ENCODE measurements at regions not wholly inside any gene's neighbourhood (a gene's known extent, or its start where the extent isn't known, plus 50 kb on each side); places are given as distances from the start of the nearest gene placed in this dataset.

DNA sequence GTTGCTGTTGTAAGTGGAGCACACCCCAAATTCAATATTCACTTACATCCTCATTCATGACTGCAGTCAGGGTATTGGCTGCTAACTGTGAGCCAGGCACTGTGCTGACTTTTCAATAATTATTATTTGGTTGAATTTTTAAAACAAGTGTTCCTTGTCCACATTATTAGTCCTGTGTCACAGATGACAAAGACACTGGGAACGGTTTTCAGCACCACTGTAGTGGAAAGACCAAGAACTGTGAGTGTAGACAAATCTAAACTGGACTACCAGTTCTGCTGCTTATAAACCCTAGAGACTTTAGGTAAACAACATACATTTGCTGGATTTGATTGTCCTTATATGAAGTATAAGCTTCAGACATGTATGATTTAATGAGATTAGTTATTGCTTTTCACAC lies 197.7 kb upstream of the ROBO2 start:
- DNase-seq: no peak

GRCh38 chr3:76855451-76855850 lies 184.4 kb upstream of the ROBO2 start:
- DNase-seq: no peak

DNA sequence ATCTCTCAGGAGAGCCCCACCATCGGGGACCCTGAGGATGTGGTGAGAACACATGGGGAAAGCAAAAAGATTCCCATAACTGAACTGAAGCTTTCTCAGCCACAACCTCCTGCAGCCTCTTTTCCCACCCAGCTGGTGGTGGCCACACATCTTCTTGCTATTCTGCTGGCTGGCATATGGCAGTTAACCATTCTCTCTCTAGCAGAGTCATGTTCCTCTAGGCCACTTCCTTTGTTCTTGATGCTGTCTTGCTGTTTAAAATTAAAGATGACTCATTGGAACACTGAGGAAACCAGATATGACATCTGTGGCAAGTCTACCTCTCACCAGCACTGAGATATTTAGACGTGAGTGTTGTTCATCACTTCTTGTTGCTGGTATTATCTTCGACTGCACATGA lies 180.3 kb upstream of the ROBO2 start:
- DNase-seq: no peak

- no peak for DNase-seq
Measured at GRCh38 chr3:76864355-76864754, 175.5 kb upstream of the ROBO2 start.

GRCh38 chr3:76866729-76867408 lies 173.0 kb upstream of the ROBO2 start:
- DNase-seq: no peak

GRCh38 chr3:76869726-76870384 lies 170.0 kb upstream of the ROBO2 start:
- no peak for DNase-seq

DNA sequence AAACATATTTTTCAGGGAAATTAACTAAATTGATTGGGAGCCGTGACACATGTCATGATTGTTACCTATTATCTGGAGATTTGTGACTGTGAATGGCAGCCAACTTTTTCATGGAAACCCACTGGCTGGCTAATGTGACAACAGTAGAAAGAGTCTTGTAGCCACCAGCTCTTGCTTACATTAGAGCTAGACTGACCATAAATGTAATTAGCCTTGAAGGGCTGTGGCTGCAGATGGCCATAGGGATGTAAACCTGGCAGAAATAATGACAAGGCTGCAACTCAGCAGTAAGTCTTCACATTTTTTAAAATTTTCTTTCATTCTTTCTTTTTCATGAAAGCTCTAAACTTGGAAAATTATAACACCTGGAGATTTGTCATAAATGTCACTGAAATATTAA lies 168.2 kb upstream of the ROBO2 start:
- no peak for DNase-seq

GRCh38 chr3:76872999-76873398 lies 166.9 kb upstream of the ROBO2 start:
- no peak for DNase-seq

- DNase-seq: no peak
Measured at GRCh38 chr3:76873532-76874242, 166.2 kb upstream of the ROBO2 start.

DNA sequence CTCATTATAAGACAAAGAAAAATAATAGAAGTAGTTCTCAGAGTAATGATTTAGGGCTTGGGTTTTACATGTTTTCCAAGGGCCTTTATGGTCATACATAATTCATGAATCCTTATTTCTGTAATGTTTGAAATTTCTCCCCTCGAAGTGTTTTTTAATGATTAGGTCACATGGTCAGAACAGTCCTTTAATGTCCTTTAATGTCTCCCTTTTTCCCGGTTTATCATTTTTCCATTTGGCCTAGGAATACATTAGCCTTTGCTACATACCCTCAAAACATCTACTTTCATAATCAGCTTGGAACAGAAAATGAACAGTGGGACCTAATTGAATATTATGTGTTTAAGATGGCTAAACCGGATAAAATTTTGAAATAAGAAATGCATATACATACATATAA lies 159.9 kb upstream of the ROBO2 start:
- no peak for DNase-seq

- DNase-seq: no peak
Measured at GRCh38 chr3:76886761-76887500, 153.0 kb upstream of the ROBO2 start.

GRCh38 chr3:76888856-76889255 lies 151.0 kb upstream of the ROBO2 start:
- no peak for DNase-seq

- no peak for DNase-seq
Measured at GRCh38 chr3:76889911-76890310, 150.0 kb upstream of the ROBO2 start.

- DNase-seq: no peak
Measured at GRCh38 chr3:76897076-76897475, 142.8 kb upstream of the ROBO2 start.

DNA sequence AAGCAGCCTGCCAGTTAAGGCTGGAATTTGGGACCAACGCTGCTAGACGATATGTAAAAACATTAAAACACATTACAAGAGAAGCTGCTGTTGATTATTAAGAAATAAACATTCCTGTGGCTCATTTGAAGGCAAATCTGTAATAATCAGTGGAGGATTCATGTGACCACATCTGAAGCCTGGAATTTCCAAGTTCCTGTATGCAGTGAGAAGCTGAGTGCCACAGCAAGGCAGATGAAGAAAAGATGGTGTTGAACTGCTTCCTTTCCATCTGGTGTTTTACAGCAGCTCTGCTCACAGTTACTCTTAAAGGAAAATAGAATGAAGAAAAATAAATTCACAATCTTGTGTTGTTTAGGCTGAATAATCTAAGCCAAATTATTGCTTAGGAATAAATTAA lies 139.3 kb upstream of the ROBO2 start:
- DNase-seq: no peak

DNA sequence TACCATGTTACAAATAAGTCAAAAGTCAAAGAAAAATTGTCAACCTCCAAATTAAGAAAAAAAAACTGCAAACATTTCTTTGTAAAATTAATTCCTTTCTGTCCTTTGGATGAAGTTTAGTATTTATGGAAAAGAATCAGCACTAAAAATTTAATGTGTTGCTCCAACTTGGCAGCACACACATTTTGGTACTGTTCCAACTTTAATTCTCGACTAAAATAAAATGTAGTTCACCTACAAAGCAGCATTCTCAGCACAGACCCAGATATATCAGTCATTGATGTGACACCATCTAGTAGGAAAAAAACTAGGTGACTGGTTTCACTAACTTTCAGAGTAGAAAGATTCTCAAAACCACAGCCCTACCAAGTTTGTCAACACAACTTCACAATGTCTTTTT lies 131.7 kb upstream of the ROBO2 start:
- DNase-seq: no peak

- no peak for DNase-seq
Measured at GRCh38 chr3:76912841-76913383, 127.0 kb upstream of the ROBO2 start.

DNA sequence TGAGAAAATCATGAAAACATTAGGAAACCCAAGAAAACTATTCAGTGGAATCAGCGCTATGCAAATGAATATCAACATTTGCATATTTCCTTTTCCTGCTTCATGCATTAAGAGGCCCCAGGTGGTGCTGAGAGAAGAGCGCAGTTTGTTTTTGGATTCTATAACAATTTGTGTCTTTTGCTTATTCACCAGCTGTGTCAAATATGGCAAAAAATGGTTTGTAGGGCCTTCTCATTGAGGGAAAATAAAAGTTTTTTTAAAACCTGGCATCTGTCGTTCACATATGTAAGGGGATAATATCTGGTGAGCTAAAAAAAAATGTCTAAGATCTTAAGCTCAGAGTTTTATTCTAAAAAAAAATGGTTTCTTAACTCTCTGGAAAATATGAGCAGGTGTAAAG lies 122.5 kb upstream of the ROBO2 start:
- no peak for DNase-seq

- no peak for DNase-seq
Measured at GRCh38 chr3:76920511-76920910, 119.4 kb upstream of the ROBO2 start.

DNA sequence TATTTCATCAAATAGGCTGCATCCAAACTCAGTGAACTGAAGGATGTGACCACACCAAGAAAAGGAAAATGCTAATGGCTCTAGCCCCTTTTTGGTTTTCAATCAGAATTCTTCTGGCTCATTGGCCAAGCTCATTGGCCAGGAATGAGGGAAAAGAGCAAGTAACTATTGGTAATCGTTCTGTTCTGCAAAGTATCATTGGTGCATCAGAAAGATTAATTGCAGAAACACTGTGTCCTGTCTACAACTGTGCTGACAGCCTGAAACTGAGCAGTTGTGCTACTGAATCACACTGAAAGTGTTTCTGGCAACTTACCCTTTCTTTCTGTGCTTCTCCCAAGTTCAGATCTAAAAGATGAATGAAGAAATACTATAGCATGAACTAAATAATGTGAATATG lies 116.4 kb upstream of the ROBO2 start:
- no peak for DNase-seq

GRCh38 chr3:76930712-76931111 lies 109.2 kb upstream of the ROBO2 start:
- no peak for DNase-seq

GRCh38 chr3:76933245-76933644 lies 106.7 kb upstream of the ROBO2 start:
- no peak for DNase-seq

DNA sequence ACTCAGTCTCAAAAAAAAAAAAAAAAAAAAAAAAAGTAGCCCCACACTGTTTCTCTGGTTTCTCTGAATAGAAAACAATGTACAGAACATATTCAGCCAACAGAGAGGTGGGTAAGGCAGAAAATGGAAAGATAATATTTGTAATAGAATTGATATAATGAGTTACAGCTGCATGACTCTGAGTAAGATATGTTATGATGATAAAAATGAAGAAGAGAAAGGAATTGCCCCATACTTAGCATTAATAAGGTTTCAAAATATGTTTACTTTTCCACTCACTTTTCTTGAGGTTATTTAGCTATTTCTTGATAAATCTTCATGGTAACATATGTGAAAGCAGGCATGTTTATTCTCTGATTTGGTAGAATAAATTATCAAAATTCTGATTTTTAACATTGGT lies 100.9 kb upstream of the ROBO2 start:
- no peak for DNase-seq

All from NCI-H2081 treated with DMSO at 0.1 percent for 48 hours (cell line).